GM12801 (cell line): ENCODE measurements at regions not wholly inside any gene's neighbourhood (a gene's known extent, or its start where the extent isn't known, plus 50 kb on each side); places are given as distances from the start of the nearest gene placed in this dataset.

Experiments
- CTCF ChIP-seq: IDR thresholded peaks from one replicate; pipeline ENCODE4 v1.5.1; 2011; ENCODE audit warnings: control low read depth; ENCODE audit not compliant: insufficient read length; ENCODE audit errors: extremely low read depth

- TF ChIP-seq CTCF: no peak
Measured at GRCh38 chr1:213332491-213332890, 281.4 kb downstream of the RPS6KC1 start.

- no peak for TF ChIP-seq CTCF
Measured at GRCh38 chr1:213333121-213333520, 282.1 kb downstream of the RPS6KC1 start.

- TF ChIP-seq CTCF: no peak
Measured at GRCh38 chr1:213335084-213335483, 284.0 kb downstream of the RPS6KC1 start.

- no peak for TF ChIP-seq CTCF
Measured at GRCh38 chr1:213337025-213337678, 286.1 kb downstream of the RPS6KC1 start.

GRCh38 chr1:213340593-213340992 lies 289.6 kb downstream of the RPS6KC1 start:
- TF ChIP-seq CTCF: no peak

GRCh38 chr1:213345621-213346020 lies 294.6 kb downstream of the RPS6KC1 start:
- no peak for TF ChIP-seq CTCF

GRCh38 chr1:213357403-213357802 lies 306.4 kb downstream of the RPS6KC1 start:
- TF ChIP-seq CTCF: no peak
